ENCODE measurements at regions not wholly inside any gene's neighbourhood (a gene's known extent, or its start where the extent isn't known, plus 50 kb on each side); places are given as distances from the start of the nearest gene placed in this dataset.

DNA sequence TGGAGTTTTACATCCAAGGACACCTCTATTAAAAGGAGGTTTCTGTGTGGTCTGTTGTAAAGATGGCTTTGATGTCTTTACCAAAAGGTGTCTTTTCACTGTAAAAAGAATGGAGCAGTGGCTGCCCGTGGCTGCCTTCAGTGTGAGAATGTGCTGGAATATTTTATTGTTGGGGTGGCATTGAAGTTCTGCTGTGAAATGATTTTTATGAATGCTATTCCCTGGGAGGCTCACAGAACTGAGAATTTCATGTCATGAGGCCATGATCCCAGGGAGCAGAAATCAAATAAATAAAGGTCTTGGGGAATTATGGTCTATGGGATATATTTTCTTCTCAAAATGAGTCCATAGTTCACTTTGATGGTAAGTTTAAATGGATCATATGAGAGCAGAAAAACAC is 425.2 kb upstream of the ZNF608 start:
- no peak for TF ChIP-seq CEBPB (IDR thresholded peaks at IDR 0.05; ENCODE audit: borderline replicate concordance in 1 of 2, low read depth in 2 of 2, low read length in 2 of 2)
- no peak for TF ChIP-seq POLR2A (IDR thresholded peaks at IDR 0.05; ENCODE audit: low read depth, low read length)
- TF ChIP-seq CBX5 (IDR thresholded peaks at IDR 0.05; ENCODE audit: low read depth) = no peak
- no peak for TF ChIP-seq TBL1XR1 (IDR thresholded peaks at IDR 0.05; ENCODE audit: low read depth, low read length)
- TF ChIP-seq SPI1 (IDR thresholded peaks at IDR 0.05; ENCODE audit: borderline replicate concordance, insufficient read depth, low read depth, low read length) = no peak

Data from GM12878 (cell line).